Ovary (tissue), 7 donors: ENCODE measurements at regions not wholly inside any gene's neighbourhood (a gene's known extent, or its start where the extent isn't known, plus 50 kb on each side); places are given as distances from the start of the nearest gene placed in this dataset.

Source experiments
- DNase-seq, 5 donors: peaks; one replicate each; pipeline ENCODE4 v3.0.0-alpha.2; 2019 to 2020
- H3K27ac ChIP-seq, 2 donors: fragments of 200-600 bp; one replicate each; pipeline versions ENCODE4 v1.5.1 to v1.8.0; 2019 to 2022
- H3K27me3 ChIP-seq: fragments of 200-600 bp; one replicate; pipeline ENCODE4 v1.8.0; 2022
- H3K36me3 ChIP-seq: fragments of 200-600 bp; sonication (generic); one replicate; pipeline ENCODE4 v1.5.1; 2019
- H3K4me1 ChIP-seq: one replicate; pipeline ENCODE4 v1.8.1; 2013; ENCODE audit warnings: mild to moderate bottlenecking, moderate library complexity; ENCODE audit not compliant: insufficient read depth
- H3K4me3 ChIP-seq: fragments of 200-600 bp; sonication (generic); one replicate; pipeline ENCODE4 v1.5.1; 2017
- H3K9me3 ChIP-seq, 2 donors: fragments of 200-600 bp in 1 of 2; sonication (generic) in 1 of 2; one replicate each; pipeline versions ENCODE4 v1.5.1 to v1.8.1; 2013 to 2019; ENCODE audit warnings: mild to moderate bottlenecking in 1 of 2, moderate library complexity in 1 of 2
- CTCF ChIP-seq, 3 donors: fragments of 450-650 bp in 2 of 3; fragments of 200-600 bp in 1 of 3; IDR thresholded peaks; one replicate each; pipeline versions ENCODE4 v1.5.1 to v1.8.0; 2016 to 2022; ENCODE audit warnings: antibody characterized with exemption in 3 of 3, mild to moderate bottlenecking in 1 of 3
- EP300 ChIP-seq: sonication (generic); formaldehyde crosslinking; IDR thresholded peaks from one replicate; pipeline ENCODE4 v1.6.1; 2017; ENCODE audit warnings: antibody characterized with exemption
- POLR2A ChIP-seq: fragments of 450-650 bp; IDR thresholded peaks from one replicate; pipeline ENCODE4 v1.6.1; 2017; ENCODE audit warnings: antibody characterized with exemption, mild to moderate bottlenecking, moderate library complexity
- WGBS, 3 donors: extraction: QIAGEN DNeasy Blood & Tissue Kit in 1 of 3; methylation state at CpG; one replicate each; pipeline versions ENCODE4 v1.1.5 to v1.1.7; 2013 to 2017; 5-methylcytosine and 5-hydroxymethylcytosine counted together
- intact Hi-C, 4 donors: fragments of 100-400 bp; cut with DNase I; formaldehyde crosslinking; loops; one replicate each; pipeline versions ENCODE4 v1.11.0 to v1.15.1; 2022 to 2023
- donor health status: DM: no; HTN: no; CAD: no; lungs with moderate emphysema.
- donor health status: DM: no; HTN: no; CAD: no.
- donor health status: Bipolar disorder and iron deficiency.
- donor health status: DM: no; HTN: no; CAD: no.
- donor health status: DM: yes; HTN: yes; CAD: no.

- H3K27ac ChIP-seq = no peak overlapping the region
- whole genome bisulfite sequencing, 3 donors = 85 to 93% (median 89%) methylated on average over 4 of the region's 4 CpGs
- intact Hi-C loops = no loop called here
- H3K4me3 ChIP-seq = no peak overlapping the region
- no peaks in the 10 kb centered on the region for H3K27me3 ChIP-seq
- no peaks in the 10 kb centered on the region for H3K36me3 ChIP-seq
- H3K4me1 ChIP-seq = no peaks in the 10 kb centered on the region
- H3K9me3 ChIP-seq = no peaks in the 10 kb centered on the region
- TF ChIP-seq EP300 = no peak
- no peak for TF ChIP-seq POLR2A
- no peak for TF ChIP-seq CTCF (IDR thresholded peaks at IDR 0.05)
- no peak for DNase-seq
Measured at GRCh38 chr1:229938551-229938950, 128.5 kb upstream of the GALNT2 start.

GRCh38 chr1:229940684-229941083 is 126.4 kb upstream of the GALNT2 start:
- DNase-seq = no peak
- H3K4me1 ChIP-seq = no peaks in the 10 kb centered on the region
- 20 to 32% (median 26%) methylated on average over 6 of the region's 6 CpGs for WGBS, 3 donors
- no peak for TF ChIP-seq POLR2A
- no peak for TF ChIP-seq EP300
- TF ChIP-seq CTCF (IDR thresholded peaks at IDR 0.05) = no peak
- H3K9me3 ChIP-seq = no peaks in the 10 kb centered on the region
- no peak overlapping the region for H3K27ac ChIP-seq
- no peaks in the 10 kb centered on the region for H3K36me3 ChIP-seq
- intact Hi-C loops = no loop called here
- H3K27me3 ChIP-seq = no peaks in the 10 kb centered on the region
- H3K4me3 ChIP-seq = no peak overlapping the region

- Histone ChIP-seq H3K4me1 (no peaks in the 10 kb centered on the region), H3K36me3 (no peaks in the 10 kb centered on the region), H3K27ac (no peak overlapping the region), H3K4me3 (no peak overlapping the region), H3K27me3 (no peaks in the 10 kb centered on the region), H3K9me3 (no peaks in the 10 kb centered on the region)
- TF ChIP-seq POLR2A = no peak
- TF ChIP-seq EP300 = no peak
- no peak for TF ChIP-seq CTCF (IDR thresholded peaks at IDR 0.05)
- intact Hi-C loops = no loop called here
- no peak for DNase-seq
- WGBS, 3 donors = 82 to 88% (median 87%) methylated on average over 8 of the region's 8 CpGs
Measured at GRCh38 chr1:229941160-229941559, 125.9 kb upstream of the GALNT2 start.

- no peaks in the 10 kb centered on the region for H3K9me3 ChIP-seq
- 89 to 90% (median 89%) methylated on average over 10 of the region's 10 CpGs for WGBS, 3 donors
- no peak overlapping the region for H3K4me3 ChIP-seq
- intact Hi-C loops = no loop called here
- TF ChIP-seq CTCF (IDR thresholded peaks at IDR 0.05) (no peak), EP300 (no peak), POLR2A (no peak)
- H3K27me3 ChIP-seq = no peaks in the 10 kb centered on the region
- H3K4me1 ChIP-seq = no peaks in the 10 kb centered on the region
- no peak overlapping the region for H3K27ac ChIP-seq
- H3K36me3 ChIP-seq = no peaks in the 10 kb centered on the region
- no peak for DNase-seq
Measured at GRCh38 chr1:229941831-229942230, 125.2 kb upstream of the GALNT2 start.

- WGBS, 3 donors = 65 to 70% (median 70%) methylated on average over 1 of the region's 1 CpG
- no peaks in the 10 kb centered on the region for H3K27me3 ChIP-seq
- no peak overlapping the region for H3K4me3 ChIP-seq
- H3K36me3 ChIP-seq = no peaks in the 10 kb centered on the region
- H3K4me1 ChIP-seq = no peaks in the 10 kb centered on the region
- H3K27ac ChIP-seq = no peak overlapping the region
- intact Hi-C loops = no loop called here
- H3K9me3 ChIP-seq = no peaks in the 10 kb centered on the region
- TF ChIP-seq POLR2A (no peak), EP300 (no peak), CTCF (IDR thresholded peaks at IDR 0.05) (no peak)
- no peak for DNase-seq
Measured at GRCh38 chr1:229942501-229942900, 124.5 kb upstream of the GALNT2 start.
